GM18870 (cell line): ENCODE measurements at regions not wholly inside any gene's neighbourhood (a gene's known extent, or its start where the extent isn't known, plus 50 kb on each side); places are given as distances from the start of the nearest gene placed in this dataset.

Experiments used
- ATAC-seq: cut with Tn5 transposase; IDR thresholded peaks from one replicate; pipeline ENCODE4 v1.9.1; 2021; ENCODE audit warnings: moderate library complexity; ENCODE audit not compliant: unreplicated experiment

- ATAC-seq, result no peak
Measured at GRCh38 chr13:88526853-88527215, 855.7 kb downstream of the SLITRK5 start.

- no peak for ATAC-seq
Measured at GRCh38 chr13:88541994-88542393, 870.8 kb downstream of the SLITRK5 start.

- no peak for ATAC-seq
Measured at GRCh38 chr13:88544836-88545235, 873.7 kb downstream of the SLITRK5 start.

GRCh38 chr13:88552966-88553365 lies 881.8 kb downstream of the SLITRK5 start:
- ATAC-seq, result no peak

GRCh38 chr13:88565566-88565965 lies 894.4 kb downstream of the SLITRK5 start:
- ATAC-seq, result no peak

GRCh38 chr13:88585861-88586260 lies 914.7 kb downstream of the SLITRK5 start:
- ATAC-seq, result no peak

- no peak for ATAC-seq
Measured at GRCh38 chr13:88586263-88586662, 915.1 kb downstream of the SLITRK5 start.

- ATAC-seq, result no peak
Measured at GRCh38 chr13:88590574-88590973, 919.4 kb downstream of the SLITRK5 start.

- ATAC-seq, result no peak
Measured at GRCh38 chr13:88592105-88592504, 920.9 kb downstream of the SLITRK5 start.

- no peak for ATAC-seq
Measured at GRCh38 chr13:88601949-88602348, 930.8 kb downstream of the SLITRK5 start.

GRCh38 chr13:88602786-88603777 lies 931.9 kb downstream of the SLITRK5 start:
- no peak for ATAC-seq

GRCh38 chr13:88617176-88617575 lies 946.0 kb downstream of the SLITRK5 start:
- no peak for ATAC-seq

- ATAC-seq, result no peak
Measured at GRCh38 chr13:88622362-88622973, 951.3 kb downstream of the SLITRK5 start.

- ATAC-seq, result no peak
Measured at GRCh38 chr13:88623150-88623549, 952.0 kb downstream of the SLITRK5 start.

GRCh38 chr13:88627071-88627470 lies 955.9 kb downstream of the SLITRK5 start:
- no peak for ATAC-seq

- no peak for ATAC-seq
Measured at GRCh38 chr13:88628882-88629281, 957.7 kb downstream of the SLITRK5 start.

- ATAC-seq, result no peak
Measured at GRCh38 chr13:88637935-88638334, 966.8 kb downstream of the SLITRK5 start.

GRCh38 chr13:88643233-88643632 lies 972.1 kb downstream of the SLITRK5 start:
- no peak for ATAC-seq

- ATAC-seq, result no peak
Measured at GRCh38 chr13:88648598-88649373, 977.6 kb downstream of the SLITRK5 start.

- no peak for ATAC-seq
Measured at GRCh38 chr13:88649855-88650254, 978.7 kb downstream of the SLITRK5 start.

- no peak for ATAC-seq
Measured at GRCh38 chr13:88651531-88651930, 980.4 kb downstream of the SLITRK5 start.
